HG02798 (cell line): ENCODE measurements at regions not wholly inside any gene's neighbourhood (a gene's known extent, or its start where the extent isn't known, plus 50 kb on each side); places are given as distances from the start of the nearest gene placed in this dataset.
"Not testable (repeated sequence)": the region's sequence is repeated elsewhere in the genome, so short reads cannot be mapped to it uniquely, and the experiment has no call there.

ENCODE experiments used
- ATAC-seq: cut with Tn5 transposase; IDR thresholded peaks from one replicate; pipeline ENCODE4 v1.9.1; 2021; ENCODE audit warnings: mild to moderate bottlenecking; ENCODE audit not compliant: unreplicated experiment, poor library complexity

GRCh38 chr6:155854787-155855186 lies 399.1 kb upstream of the NOX3 start:
- no peak for ATAC-seq

GRCh38 chr6:155853011-155853410 lies 397.4 kb upstream of the NOX3 start:
- no peak for ATAC-seq

- no peak for ATAC-seq
These were observed 394.8 kb upstream of the NOX3 start for GRCh38 chr6:155850408-155850841.

- no peak for ATAC-seq
These were observed 392.1 kb upstream of the NOX3 start for GRCh38 chr6:155847711-155848110.

GRCh38 chr6:155837474-155837873 lies 381.8 kb upstream of the NOX3 start:
- ATAC-seq, result no peak

GRCh38 chr6:155832596-155832995 lies 377.0 kb upstream of the NOX3 start:
- ATAC-seq, result no peak

- no peak for ATAC-seq
These were observed 374.9 kb upstream of the NOX3 start for GRCh38 chr6:155830531-155830930.

- no peak for ATAC-seq
These were observed 374.0 kb upstream of the NOX3 start for GRCh38 chr6:155829646-155830045.

GRCh38 chr6:155828989-155829388 lies 373.4 kb upstream of the NOX3 start:
- ATAC-seq, result no peak

GRCh38 chr6:155818698-155819097 lies 363.1 kb upstream of the NOX3 start:
- ATAC-seq, result no peak

GRCh38 chr6:155813548-155813947 lies 357.9 kb upstream of the NOX3 start:
- no peak for ATAC-seq

GRCh38 chr6:155807243-155807642 lies 351.6 kb upstream of the NOX3 start:
- no peak for ATAC-seq

- no peak for ATAC-seq
These were observed 345.4 kb upstream of the NOX3 start for GRCh38 chr6:155801046-155801445.

- ATAC-seq, result not testable (repeated sequence)
These were observed 343.2 kb upstream of the NOX3 start for GRCh38 chr6:155798876-155799275.

- no peak for ATAC-seq
These were observed 339.6 kb upstream of the NOX3 start for GRCh38 chr6:155795173-155795796.

- ATAC-seq, result no peak
These were observed 336.3 kb upstream of the NOX3 start for GRCh38 chr6:155791891-155792290.

- ATAC-seq, result no peak
These were observed 335.5 kb upstream of the NOX3 start for GRCh38 chr6:155791186-155791585.

- ATAC-seq, result no peak
These were observed 331.5 kb upstream of the NOX3 start for GRCh38 chr6:155787168-155787567.

- no peak for ATAC-seq
These were observed 330.9 kb upstream of the NOX3 start for GRCh38 chr6:155786528-155786927.

GRCh38 chr6:155782739-155783459 lies 327.3 kb upstream of the NOX3 start:
- ATAC-seq, result no peak

- no peak for ATAC-seq
These were observed 326.7 kb upstream of the NOX3 start for GRCh38 chr6:155782320-155782731.

- ATAC-seq, result no peak
These were observed 323.8 kb upstream of the NOX3 start for GRCh38 chr6:155779456-155779855.
